ENCODE measurements at regions not wholly inside any gene's neighbourhood (a gene's known extent, or its start where the extent isn't known, plus 50 kb on each side); places are given as distances from the start of the nearest gene placed in this dataset.

DNA sequence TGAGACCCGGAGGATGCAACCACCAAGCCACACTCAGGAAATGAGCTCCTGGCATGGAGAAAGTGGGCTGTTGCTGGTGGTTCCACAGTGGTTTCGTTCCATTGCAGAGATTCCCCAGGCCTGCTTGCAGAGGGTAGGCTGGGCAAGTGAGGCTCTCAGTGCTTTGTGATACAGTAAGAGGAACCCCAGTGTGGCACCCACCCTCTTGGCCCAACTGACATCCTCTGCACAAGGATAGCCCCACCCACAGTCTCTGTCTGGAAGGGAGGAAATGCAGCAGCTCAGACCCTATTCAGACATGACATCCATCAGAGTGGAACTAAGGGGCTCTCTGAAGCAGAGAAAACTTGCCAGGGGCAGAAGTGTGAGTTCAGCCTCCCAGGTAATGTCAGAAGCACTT, 69.6 kb upstream of the FSTL4 start:
- no peak for DNase-seq

GRCh38 chr5:133680830-133681565, 68.7 kb upstream of the FSTL4 start:
- DNase-seq, result no peak

GRCh38 chr5:133679534-133679933, 67.2 kb upstream of the FSTL4 start:
- DNase-seq, result no peak

- DNase-seq, result no peak
These were observed 63.2 kb upstream of the FSTL4 start for GRCh38 chr5:133675376-133676154.

- no peak for DNase-seq
These were observed 58.0 kb upstream of the FSTL4 start for GRCh38 chr5:133670336-133670735.

- DNase-seq, result no peak
These were observed 57.1 kb upstream of the FSTL4 start for GRCh38 chr5:133669472-133669871.

DNA sequence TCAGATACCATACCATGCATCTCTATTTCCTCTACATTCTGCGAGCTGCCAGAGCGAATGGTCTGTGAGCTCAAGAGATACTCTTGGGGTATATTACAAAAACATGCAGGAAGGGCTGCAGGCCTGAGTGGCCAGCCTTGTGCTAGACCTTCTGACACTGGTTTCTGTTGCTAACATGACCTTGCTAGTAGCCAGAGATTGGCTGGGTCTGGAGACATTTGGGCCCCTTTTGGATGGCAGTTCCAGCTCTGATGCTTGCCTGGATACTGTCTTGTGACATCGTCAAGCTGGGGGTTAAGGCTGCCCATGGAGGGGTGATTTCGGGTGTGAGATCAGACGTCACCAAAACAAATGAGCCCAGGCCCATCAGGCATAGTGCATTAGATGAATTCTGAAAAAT, 56.1 kb upstream of the FSTL4 start:
- DNase-seq, result no peak

- DNase-seq, result no peak
These were observed 54.9 kb upstream of the FSTL4 start for GRCh38 chr5:133667217-133667616.

GRCh38 chr5:133665571-133665970, 53.2 kb upstream of the FSTL4 start:
- DNase-seq, result no peak

DNA sequence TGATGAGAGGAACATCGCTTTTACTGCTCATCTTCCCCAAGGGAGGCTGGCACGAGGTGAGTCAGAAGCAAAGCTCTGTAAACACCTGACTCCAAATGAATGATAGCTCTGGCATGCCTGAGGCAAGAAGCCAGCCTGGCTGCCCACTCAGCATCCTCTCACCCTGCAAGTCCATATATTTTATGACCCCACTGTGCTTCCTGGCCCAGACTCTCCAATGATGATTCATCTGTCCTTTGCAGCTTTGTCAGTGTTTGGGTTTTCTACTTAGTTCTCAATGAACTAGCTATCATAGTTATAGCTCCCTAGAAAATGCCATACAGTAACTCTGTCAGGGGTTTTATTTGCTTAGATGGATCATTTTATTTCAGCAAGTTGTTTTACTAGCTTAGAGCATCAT, 52.1 kb upstream of the FSTL4 start:
- no peak for DNase-seq

GRCh38 chr5:133663397-133664054, 51.2 kb upstream of the FSTL4 start:
- no peak for DNase-seq

GRCh38 chr5:133662578-133662977, 50.2 kb upstream of the FSTL4 start:
- DNase-seq, result no peak

Measured in NCI-H748 treated with DMSO at 0.1 percent for 48 hours (cell line).